ENCODE measurements at regions not wholly inside any gene's neighbourhood (a gene's known extent, or its start where the extent isn't known, plus 50 kb on each side); places are given as distances from the start of the nearest gene placed in this dataset.
"Not testable (repeated sequence)": the region's sequence is repeated elsewhere in the genome, so short reads cannot be mapped to it uniquely, and the experiment has no call there.

DNA sequence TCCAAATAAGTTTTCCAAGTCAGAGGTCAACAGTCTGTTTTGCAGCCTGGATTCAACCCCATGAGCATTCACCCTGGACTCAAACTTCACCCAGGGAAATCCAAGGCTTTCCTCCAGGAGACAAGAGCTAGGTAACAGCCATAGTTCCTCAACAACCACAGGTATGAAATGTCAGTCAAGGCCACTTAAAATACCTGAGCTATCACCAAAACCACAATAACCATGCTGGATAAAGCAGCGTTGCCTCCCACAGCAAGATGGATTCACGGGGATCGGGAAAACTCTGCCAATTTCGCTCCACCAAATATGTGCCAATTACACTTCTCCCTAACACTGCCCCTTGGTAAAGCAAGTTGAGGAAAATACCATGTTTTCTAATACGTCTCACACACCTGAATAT, 444.1 kb upstream of the KLF6 start:
- no peaks in the 10 kb centered on the region for H3K4me1 ChIP-seq
- DNase-seq (ENCODE audit: low spot score in 2 of 2), result no peak
- H3K9me3 ChIP-seq, result peaks cover 3% of the 10 kb centered on the region; the same call in 1 of the 2 replicates
- no peaks in the 10 kb centered on the region for H3K36me3 ChIP-seq (replicated peaks)
- in situ Hi-C loops (cut with MboI; ENCODE audit: low sequenced_read_pairs), result no loop called here
- no peaks in the 10 kb centered on the region for H3K27me3 ChIP-seq (ENCODE audit: low read depth)
- no peak overlapping the region for H3K4me3 ChIP-seq

DNA sequence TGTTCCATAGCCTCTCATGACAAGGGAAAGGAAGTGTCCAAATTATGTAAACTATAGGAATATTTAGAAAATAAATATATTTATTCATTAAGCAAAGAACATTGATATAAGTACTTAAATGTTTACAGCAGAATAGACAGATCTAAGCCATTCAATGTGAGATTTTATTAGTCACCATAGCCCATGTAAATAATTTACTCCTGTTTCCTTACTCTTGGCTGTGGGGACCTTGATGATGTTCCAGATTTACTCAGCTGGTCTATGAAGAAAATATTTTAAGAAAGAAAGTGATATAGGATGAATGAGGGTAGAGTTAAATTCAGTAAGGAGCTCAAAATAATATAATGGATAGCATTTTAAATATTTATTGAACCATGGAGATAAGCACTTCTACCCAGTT, 442.6 kb upstream of the KLF6 start:
- Histone ChIP-seq H3K4me3 (no peak overlapping the region), H3K4me1 (no peaks in the 10 kb centered on the region), H3K36me3 (replicated peaks) (no peaks in the 10 kb centered on the region), H3K27me3 (ENCODE audit: low read depth) (no peaks in the 10 kb centered on the region), H3K9me3 (peaks cover 3% of the 10 kb centered on the region; the same call in 1 of the 2 replicates)
- no peak for DNase-seq (ENCODE audit: low spot score in 2 of 2)
- in situ Hi-C loops (cut with MboI; ENCODE audit: low sequenced_read_pairs), result no loop called here

DNA sequence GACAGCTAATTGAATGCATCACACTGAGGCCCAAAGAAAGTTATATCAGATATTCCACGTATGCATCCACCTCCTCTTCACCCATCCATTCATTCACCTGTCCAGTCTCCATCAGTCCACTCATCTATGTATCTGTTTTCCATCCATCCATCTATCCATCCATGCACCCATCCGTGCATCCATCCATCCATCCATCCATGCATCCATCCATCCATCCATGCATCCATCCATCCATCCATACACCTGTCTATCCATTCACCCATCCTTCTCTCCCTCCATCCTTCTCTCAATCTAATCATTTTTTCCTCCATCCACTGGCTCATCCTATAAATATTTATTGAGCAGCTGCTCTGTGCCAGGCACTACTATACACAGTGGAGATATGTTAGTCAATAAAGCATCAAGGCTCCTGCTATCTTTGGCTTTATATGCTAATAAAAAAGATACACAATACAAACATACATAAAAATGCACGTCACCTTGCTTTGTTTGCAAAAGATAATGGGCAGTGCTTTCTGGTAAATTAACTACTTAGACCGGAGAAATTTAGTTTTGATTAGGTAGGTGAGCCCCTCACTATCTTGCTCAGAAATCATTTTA, 442.0 kb upstream of the KLF6 start:
- Histone ChIP-seq H3K9me3 (peaks cover 3% of the 10 kb centered on the region; the same call in 1 of the 2 replicates), H3K27me3 (ENCODE audit: low read depth) (no peaks in the 10 kb centered on the region), H3K36me3 (replicated peaks) (no peaks in the 10 kb centered on the region), H3K4me3 (no peak overlapping the region), H3K4me1 (no peaks in the 10 kb centered on the region)
- no peak for DNase-seq (ENCODE audit: low spot score in 2 of 2)
- in situ Hi-C loops (cut with MboI; ENCODE audit: low sequenced_read_pairs), result no loop called here

DNA sequence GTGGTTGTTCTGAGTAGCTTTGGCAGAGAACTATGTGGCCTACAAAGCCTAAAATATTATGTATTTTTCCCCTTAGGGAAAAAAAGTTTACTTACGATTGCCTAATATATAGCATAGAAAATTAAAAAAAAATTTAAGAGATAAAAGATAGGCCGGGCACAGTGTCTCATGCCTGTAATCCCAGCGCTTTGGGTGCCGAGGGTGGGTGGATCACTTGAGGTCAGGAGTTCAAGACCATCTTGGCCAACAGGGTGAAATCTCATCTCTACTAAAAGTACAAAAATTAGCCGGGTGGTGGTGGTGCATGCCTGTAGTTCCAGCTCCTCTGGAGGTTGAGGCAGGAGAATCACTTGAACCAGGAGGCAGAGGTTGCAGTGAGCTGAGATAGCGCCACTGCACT, 439.2 kb upstream of the KLF6 start:
- in situ Hi-C loops (cut with MboI; ENCODE audit: low sequenced_read_pairs), result no loop called here
- peaks cover 3% of the 10 kb centered on the region; the same call in 1 of the 2 replicates for H3K9me3 ChIP-seq
- no peaks in the 10 kb centered on the region for H3K27me3 ChIP-seq (ENCODE audit: low read depth)
- no peaks in the 10 kb centered on the region for H3K36me3 ChIP-seq (replicated peaks)
- DNase-seq (ENCODE audit: low spot score in 2 of 2), result no peak
- H3K4me3 ChIP-seq, result no peak overlapping the region
- H3K4me1 ChIP-seq, result no peaks in the 10 kb centered on the region

DNA sequence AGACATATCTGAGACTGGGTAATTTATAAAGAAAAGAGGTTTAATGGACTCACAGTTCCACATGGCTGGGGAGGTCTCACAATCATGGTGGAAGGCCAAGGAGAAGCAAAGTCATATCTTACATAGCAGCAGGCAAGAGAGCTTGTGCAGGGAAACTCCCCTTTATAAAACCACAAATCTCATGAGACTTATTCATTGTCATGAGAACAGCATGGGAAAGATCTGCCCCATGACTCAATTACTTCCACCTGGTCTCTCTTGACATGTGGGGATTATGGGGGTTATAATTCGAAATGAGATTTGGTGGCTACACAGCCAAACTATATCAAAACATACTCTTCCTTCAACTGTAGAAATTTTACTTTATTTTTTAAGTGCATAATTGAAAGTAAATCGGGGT, 436.3 kb upstream of the KLF6 start:
- in situ Hi-C loops (cut with MboI; ENCODE audit: low sequenced_read_pairs); H3K9me3 ChIP-seq; H3K27me3 ChIP-seq (ENCODE audit: low read depth); H3K4me1 ChIP-seq; DNase-seq (ENCODE audit: low spot score in 2 of 2); H3K4me3 ChIP-seq; H3K36me3 ChIP-seq (replicated peaks): not testable (repeated sequence)

DNA sequence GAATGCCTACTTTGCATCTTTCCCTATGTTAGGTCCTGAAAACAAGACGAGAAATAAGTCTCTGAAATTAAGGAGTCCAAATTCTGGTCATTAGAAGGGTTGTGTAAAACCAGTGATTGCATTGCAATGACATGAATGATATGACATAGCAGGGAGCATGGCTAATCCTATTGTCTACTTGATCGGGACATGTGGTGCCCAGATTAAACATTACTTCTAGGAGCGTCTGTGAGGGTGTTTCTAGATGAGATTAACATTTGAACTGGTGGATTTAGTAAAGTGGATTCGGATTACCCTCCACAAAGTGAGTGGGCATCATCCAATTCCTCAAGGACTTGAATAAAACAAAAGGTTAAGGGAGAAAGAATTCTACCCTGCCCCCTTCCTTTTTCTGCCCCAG, 434.9 kb upstream of the KLF6 start:
- H3K4me3 ChIP-seq, result no peak overlapping the region
- no peaks in the 10 kb centered on the region for H3K36me3 ChIP-seq (replicated peaks)
- in situ Hi-C loops (cut with MboI; ENCODE audit: low sequenced_read_pairs), result no loop called here
- no peaks in the 10 kb centered on the region for H3K27me3 ChIP-seq (ENCODE audit: low read depth)
- DNase-seq (ENCODE audit: low spot score in 2 of 2), result no peak
- H3K4me1 ChIP-seq, result no peaks in the 10 kb centered on the region
- no peaks in the 10 kb centered on the region for H3K9me3 ChIP-seq

DNA sequence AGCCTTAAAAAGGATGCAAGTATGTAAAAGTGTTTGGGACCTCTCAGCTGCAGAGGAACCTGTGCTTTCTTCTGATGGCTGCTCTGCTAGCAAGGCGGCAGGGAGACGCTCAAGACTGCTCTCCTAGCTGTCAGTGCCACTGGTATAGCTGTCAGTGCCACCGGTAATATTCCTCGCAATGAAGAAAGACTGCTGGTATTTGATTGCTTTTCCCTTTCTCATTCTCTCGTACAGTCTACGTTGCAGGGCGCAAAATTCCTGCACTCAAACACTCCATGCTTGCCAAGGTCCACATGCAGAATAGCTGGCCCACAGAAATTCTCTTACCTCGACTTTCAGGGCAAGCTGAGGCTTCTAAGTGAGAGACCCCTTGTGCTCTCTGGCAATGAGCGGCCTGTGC, 432.6 kb upstream of the KLF6 start:
- no peaks in the 10 kb centered on the region for H3K27me3 ChIP-seq (ENCODE audit: low read depth)
- DNase-seq (ENCODE audit: low spot score in 2 of 2), result no peak
- no peaks in the 10 kb centered on the region for H3K36me3 ChIP-seq (replicated peaks)
- no peak overlapping the region for H3K4me3 ChIP-seq
- no peaks in the 10 kb centered on the region; the same call in 1 of the 2 replicates for H3K9me3 ChIP-seq
- H3K4me1 ChIP-seq, result no peaks in the 10 kb centered on the region
- in situ Hi-C loops (cut with MboI; ENCODE audit: low sequenced_read_pairs), result no loop called here

DNA sequence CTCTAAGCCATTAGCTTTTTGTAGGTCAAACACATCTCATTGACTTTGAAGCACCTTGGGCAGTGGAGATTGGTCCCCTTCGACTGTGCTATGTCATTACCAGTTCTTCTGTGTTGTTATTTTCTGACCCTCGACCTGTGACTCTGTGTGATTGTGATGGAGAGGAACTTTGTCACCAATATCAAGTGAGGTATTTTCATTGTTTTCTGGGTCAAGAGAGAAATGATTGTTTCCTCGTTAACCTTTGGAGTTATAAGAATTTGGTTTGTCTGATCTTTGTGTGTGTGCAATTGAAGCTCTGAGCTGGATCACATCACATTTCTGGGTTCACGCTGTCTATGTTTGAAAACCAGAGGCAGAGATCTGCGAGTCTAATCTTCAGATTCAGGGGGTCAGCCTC, 432.2 kb upstream of the KLF6 start:
- Histone ChIP-seq H3K4me1 (no peaks in the 10 kb centered on the region), H3K9me3 (no peaks in the 10 kb centered on the region; the same call in 1 of the 2 replicates), H3K27me3 (ENCODE audit: low read depth) (no peaks in the 10 kb centered on the region), H3K36me3 (replicated peaks) (no peaks in the 10 kb centered on the region), H3K4me3 (no peak overlapping the region)
- in situ Hi-C loops (cut with MboI; ENCODE audit: low sequenced_read_pairs), result no loop called here
- DNase-seq (ENCODE audit: low spot score in 2 of 2), result no peak

DNA sequence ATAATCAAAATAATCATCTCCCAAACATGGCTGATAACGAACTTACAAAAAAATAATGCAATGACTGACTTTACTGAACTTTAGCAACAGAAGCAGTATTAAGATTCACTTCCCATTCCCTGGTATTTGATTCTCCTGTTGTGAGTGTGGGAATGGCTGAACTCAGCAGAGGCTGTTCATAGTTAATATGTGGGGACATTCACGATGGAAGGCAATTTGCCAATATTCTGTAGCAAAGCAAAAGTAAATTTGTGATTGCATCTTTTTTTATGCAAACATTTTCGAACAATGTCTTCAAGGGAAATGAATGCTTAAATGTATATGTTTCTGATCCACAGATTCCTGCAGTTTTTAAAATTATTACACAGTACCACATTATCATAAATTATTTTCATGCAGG, 431.7 kb upstream of the KLF6 start:
- Histone ChIP-seq H3K9me3 (no peaks in the 10 kb centered on the region; the same call in 1 of the 2 replicates), H3K36me3 (replicated peaks) (no peaks in the 10 kb centered on the region), H3K4me3 (no peak overlapping the region), H3K27me3 (ENCODE audit: low read depth) (no peaks in the 10 kb centered on the region), H3K4me1 (no peaks in the 10 kb centered on the region)
- DNase-seq (ENCODE audit: low spot score in 2 of 2), result no peak
- in situ Hi-C loops (cut with MboI; ENCODE audit: low sequenced_read_pairs), result no loop called here

DNA sequence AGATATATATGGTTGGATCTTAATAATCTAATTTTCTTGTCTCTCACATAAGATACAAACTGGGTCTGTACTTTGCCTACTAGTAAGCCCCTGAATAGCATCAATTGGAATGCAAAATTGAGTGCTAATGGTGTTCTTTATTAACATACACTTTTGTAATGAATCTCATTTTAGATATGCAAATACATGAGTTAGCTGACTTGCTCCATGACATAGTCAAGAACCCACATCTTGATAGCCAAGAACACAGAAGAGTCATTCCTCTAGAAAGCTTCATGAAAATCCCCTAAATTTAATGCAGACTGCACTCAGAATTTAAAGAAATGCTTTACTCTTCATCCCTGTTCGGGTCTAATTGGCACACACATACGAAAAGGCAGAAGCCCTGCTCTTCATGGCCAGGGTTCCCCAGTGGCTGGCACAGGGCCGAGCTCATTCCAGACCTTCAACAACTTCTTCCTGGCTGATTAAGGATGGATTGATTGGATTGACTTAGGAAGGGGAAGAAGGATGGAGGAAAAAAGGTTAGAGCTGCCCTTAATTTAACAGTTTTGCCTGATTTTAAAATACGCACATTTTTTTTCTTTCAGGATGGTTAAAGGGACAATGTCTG, 431.1 kb upstream of the KLF6 start:
- H3K36me3 ChIP-seq (replicated peaks), result no peaks in the 10 kb centered on the region
- H3K4me1 ChIP-seq, result no peaks in the 10 kb centered on the region
- no peaks in the 10 kb centered on the region for H3K27me3 ChIP-seq (ENCODE audit: low read depth)
- no peak overlapping the region for H3K4me3 ChIP-seq
- H3K9me3 ChIP-seq, result no peaks in the 10 kb centered on the region; the same call in 1 of the 2 replicates
- in situ Hi-C loops (cut with MboI; ENCODE audit: low sequenced_read_pairs), result no loop called here
- no peak for DNase-seq (ENCODE audit: low spot score in 2 of 2)

DNA sequence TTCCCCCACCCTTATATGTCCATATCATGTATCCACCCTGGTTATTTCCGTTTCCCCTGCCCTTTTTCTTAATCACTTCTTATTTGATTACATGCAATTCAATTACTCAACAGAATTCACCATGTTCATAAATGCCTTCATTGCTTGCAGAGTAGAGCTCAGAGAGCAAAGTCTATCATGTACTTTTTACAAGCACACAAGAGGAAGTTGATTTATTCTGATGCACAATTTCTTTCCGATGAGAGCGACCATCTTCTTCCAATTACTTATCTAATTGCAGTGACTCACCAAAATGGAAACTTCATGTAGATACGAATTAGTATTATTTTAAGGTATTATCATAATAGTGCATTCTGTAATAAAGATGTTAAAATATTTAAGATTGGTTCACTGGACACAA, 430.5 kb upstream of the KLF6 start:
- Histone ChIP-seq H3K9me3 (no peaks in the 10 kb centered on the region; the same call in 1 of the 2 replicates), H3K4me3 (no peak overlapping the region), H3K4me1 (no peaks in the 10 kb centered on the region), H3K36me3 (replicated peaks) (no peaks in the 10 kb centered on the region), H3K27me3 (ENCODE audit: low read depth) (no peaks in the 10 kb centered on the region)
- no peak for DNase-seq (ENCODE audit: low spot score in 2 of 2)
- in situ Hi-C loops (cut with MboI; ENCODE audit: low sequenced_read_pairs), result no loop called here

DNA sequence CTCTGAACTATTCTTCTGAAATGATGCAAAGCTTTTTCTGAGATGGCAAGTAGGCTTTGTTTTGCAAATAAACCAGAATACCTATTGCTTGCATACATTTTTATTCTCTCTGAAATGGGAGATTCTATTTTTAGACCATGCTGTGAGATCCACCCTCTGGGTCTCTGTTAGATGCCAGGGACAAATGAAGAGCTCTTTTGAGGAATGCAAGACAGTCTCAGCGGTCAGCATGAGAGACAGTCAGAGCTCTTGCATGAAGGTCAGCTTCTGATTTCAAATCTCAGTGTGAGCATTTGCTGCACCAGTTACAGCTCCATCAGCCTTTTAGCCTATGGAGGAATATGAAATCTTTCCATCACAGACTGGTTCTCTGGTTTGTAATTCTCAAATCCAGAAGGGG, 429.9 kb upstream of the KLF6 start:
- in situ Hi-C loops (cut with MboI; ENCODE audit: low sequenced_read_pairs), result no loop called here
- Histone ChIP-seq H3K27me3 (ENCODE audit: low read depth) (no peaks in the 10 kb centered on the region), H3K9me3 (no peaks in the 10 kb centered on the region; the same call in 1 of the 2 replicates), H3K4me3 (no peak overlapping the region), H3K4me1 (no peaks in the 10 kb centered on the region), H3K36me3 (replicated peaks) (no peaks in the 10 kb centered on the region)
- DNase-seq (ENCODE audit: low spot score in 2 of 2), result no peak

DNA sequence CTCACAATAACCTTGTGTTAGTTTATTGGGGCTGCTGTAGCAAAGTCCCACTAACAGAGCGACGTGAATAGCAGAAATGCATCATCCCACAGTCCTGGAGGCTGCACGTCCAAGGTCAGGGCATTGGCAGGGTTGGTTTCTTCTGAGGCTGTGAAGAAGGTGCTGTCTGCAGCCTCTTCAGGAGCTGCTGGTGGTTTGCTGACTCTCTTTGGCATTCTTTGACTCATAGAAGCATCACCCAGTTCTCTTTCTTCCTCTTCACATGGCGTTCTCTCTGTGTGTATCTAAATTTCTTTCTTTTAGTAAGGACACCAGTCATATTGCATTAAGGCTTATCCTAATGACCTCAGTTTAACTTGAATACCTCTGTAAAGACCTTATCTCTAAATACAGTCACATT, 428.4 kb upstream of the KLF6 start:
- Histone ChIP-seq H3K9me3 (no peaks in the 10 kb centered on the region; the same call in 1 of the 2 replicates), H3K4me3 (no peak overlapping the region), H3K27me3 (ENCODE audit: low read depth) (no peaks in the 10 kb centered on the region), H3K4me1 (no peaks in the 10 kb centered on the region), H3K36me3 (replicated peaks) (no peaks in the 10 kb centered on the region)
- in situ Hi-C loops (cut with MboI; ENCODE audit: low sequenced_read_pairs), result no loop called here
- DNase-seq (ENCODE audit: low spot score in 2 of 2), result no peak

DNA sequence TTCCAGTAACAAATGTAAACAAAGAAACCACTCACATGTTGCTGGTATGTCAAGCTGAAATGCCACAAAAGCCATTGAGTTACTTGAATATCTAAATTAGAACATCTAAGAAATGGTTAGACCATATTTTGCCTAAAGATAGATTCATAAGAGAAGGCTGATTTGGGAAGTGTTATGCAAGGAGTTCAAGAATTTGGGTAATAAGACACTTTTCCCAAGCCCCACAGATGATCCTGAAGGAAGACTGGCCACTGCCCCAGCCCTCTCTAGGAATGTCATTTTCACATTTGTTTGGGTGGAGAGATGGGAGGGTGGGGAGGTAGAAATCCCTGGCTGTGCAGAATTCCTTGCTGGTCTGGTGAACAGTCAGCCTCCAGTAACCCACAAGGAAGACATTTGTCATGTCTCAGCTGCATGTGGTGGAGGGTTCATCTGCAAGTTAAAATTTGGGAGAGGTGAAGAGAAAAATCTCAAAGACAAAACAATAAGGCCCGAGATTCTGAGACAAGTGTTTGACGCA, 427.2 kb upstream of the KLF6 start:
- in situ Hi-C loops (cut with MboI; ENCODE audit: low sequenced_read_pairs), result no loop called here
- no peak for DNase-seq (ENCODE audit: low spot score in 2 of 2)
- H3K27me3 ChIP-seq (ENCODE audit: low read depth), result no peaks in the 10 kb centered on the region

More for the DNA sequence above, 427.2 kb upstream of the KLF6 start:
- Histone ChIP-seq H3K4me3 (no peak overlapping the region), H3K9me3 (no peaks in the 10 kb centered on the region; the same call in 1 of the 2 replicates), H3K4me1 (no peaks in the 10 kb centered on the region), H3K36me3 (replicated peaks) (no peaks in the 10 kb centered on the region)

Data from HAP-1 (cell line).